GM19043 (cell line): ENCODE measurements at regions not wholly inside any gene's neighbourhood (a gene's known extent, or its start where the extent isn't known, plus 50 kb on each side); places are given as distances from the start of the nearest gene placed in this dataset.

Source experiments
- ATAC-seq: cut with Tn5 transposase; IDR thresholded peaks from one replicate; pipeline ENCODE4 v1.9.1; 2021; ENCODE audit warnings: low read depth; ENCODE audit not compliant: unreplicated experiment

DNA sequence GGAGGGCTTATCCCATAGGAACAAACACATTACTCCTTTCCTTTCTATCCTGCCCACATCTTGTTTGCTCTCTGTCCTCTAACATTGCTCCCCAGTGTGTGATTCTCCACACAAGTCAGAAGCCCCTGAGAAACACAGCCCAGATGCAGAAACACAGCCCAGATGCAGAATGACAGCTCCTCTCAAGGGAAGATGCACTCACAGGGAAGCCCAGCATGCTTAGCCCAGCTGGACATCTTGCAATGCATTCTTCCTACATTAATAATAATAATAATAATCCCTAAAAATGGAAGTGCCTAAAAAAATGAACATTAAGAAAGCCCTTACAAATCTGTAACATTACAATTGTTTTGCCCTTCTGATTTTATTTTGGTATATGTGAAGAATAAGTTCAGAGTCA lies 172.1 kb downstream of the CBLN2 start:
- no peak for ATAC-seq

DNA sequence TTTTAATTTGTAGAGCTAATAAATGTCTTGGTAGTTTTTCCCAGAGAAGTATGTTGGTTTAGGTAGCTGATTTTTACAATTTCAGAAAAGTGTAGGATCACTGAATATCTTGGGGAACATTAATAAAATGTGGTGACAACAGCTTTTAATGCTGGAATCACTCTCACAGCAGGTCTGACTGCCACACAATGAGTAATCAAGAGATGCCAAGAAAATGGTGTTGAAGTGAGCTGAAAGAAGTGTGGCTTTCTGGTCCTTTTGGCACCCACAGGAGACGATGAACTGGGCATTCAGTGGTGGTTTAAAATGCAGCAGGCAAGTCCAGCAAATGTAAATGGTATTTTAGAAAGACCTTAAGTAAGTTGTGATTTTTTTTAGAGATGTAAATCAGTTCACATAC lies 175.8 kb downstream of the CBLN2 start:
- ATAC-seq = no peak

DNA sequence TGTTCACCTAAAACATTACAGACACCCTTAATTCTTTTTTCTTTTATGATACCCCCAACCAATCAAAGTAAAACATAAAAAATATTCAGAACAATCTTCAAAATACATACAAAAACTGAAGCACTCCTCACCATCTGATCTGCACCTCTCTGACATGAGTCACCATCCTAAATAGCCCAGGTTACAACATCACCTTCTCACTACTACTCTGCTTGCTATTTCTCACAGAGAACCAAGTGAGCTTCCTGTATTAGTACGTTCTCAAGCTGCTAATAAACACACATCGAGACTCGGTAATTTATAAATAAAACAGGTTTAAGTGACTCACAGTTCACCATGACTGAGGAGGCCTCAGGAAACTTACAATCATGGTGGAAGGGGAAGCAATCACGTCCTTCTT lies 183.5 kb downstream of the CBLN2 start:
- no peak for ATAC-seq

DNA sequence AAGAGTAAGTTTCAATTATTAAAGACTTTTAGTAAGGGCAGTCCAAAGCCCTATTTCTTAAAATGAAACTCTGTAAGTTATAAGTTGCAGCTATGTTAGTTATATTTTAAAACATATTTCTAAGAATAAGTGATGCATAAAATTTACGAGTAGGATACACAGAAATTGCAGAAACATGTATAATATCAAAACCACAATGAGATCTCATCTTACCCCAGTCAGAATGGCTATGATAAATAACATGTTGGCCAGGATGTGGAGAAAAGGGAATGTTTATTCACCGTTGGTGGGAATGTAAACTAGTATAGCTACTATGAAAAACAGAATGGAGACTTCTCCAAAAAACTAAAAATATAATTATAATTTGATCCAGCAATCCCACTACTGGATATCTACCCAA lies 201.2 kb downstream of the CBLN2 start:
- no peak for ATAC-seq

DNA sequence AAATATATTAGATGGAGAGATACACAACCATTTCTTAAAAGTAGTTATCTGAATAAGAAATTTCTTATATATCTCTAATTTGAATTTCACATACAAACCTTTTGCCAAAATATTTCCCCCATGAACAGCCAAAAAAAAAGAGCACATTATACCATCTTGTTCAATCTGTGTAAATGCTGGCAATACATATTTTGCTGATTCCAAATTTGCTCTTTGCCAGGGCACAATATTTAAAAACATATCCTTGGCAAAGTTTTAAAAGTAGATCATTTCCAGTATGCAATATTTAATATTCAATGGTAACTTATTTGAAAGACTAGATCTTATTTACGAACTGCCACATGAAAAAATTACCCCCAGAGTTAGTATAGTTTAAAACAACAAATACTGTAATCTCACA lies 204.2 kb downstream of the CBLN2 start:
- no peak for ATAC-seq

DNA sequence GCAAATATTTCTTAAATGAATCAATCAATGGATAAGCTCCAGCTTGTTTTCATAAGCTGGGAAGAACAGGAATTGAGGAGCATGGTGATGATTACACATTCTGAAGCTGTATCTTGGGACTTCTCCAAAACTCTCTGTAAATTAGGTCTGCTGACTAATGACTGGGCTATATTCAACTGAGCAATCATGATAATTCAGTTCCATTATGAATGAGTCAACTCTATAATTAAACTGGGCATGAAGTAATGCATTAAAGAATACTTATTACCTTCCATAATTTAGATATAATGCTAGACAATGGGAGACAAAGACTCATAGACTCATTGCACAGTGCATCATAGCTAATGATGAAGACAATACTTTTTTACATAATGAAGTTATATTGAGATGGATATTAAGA lies 207.4 kb downstream of the CBLN2 start:
- ATAC-seq = no peak

DNA sequence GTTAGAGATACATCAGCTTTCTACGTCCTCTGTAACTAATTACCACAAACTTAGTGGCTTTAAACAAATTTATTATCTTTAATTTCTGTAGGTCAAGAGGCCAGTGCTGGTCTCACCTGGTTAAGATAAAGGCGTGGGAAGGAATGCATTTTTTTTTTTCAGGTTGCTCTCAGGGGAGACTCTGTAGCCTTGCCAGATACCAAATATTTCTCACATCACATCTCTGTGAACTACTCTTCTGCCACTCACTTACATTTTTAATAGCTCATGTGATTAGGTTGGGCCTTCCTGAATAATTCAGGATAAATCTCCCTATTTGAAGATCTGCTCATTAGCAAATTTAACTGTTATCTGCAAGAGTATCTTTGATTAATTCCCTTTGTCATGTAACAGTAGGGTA lies 214.6 kb downstream of the CBLN2 start:
- ATAC-seq = no peak

DNA sequence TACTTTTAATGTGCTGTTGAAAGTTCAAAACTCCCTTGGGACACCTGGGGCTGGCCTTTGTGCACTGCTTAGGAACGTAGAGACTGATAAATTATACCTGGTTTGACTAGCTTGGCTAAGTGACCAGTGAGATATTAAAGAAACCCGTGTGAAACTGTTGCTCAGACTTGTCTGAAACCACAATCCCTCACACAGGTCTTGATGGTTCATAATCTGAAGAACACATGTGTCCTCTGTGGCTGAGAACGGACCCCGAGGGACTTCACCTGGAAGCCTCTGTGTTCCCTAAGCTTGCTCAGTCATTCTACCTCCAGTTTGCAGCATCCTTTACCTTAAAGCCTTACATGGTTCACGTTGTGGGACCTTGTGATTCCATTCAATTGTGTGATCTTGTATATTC lies 218.8 kb downstream of the CBLN2 start:
- ATAC-seq = no peak

DNA sequence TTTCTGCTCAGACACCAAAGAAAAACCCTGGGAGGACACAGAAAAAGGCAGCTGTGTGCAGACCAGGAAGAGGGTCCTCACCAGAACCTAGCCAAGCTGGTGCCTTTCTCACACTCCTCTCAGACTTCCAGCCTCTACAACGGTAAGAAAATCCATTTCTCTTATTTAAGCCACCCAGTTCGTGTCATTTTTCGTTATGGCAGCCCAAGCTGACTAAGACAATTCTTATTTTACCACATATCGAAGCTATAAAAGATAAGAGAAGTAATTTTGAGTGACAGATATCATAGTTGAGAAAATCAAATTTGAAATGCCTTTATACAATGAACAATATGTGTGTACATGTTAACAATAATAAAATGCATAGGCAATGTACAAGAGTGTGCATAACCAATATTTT lies 219.5 kb downstream of the CBLN2 start:
- ATAC-seq = no peak

DNA sequence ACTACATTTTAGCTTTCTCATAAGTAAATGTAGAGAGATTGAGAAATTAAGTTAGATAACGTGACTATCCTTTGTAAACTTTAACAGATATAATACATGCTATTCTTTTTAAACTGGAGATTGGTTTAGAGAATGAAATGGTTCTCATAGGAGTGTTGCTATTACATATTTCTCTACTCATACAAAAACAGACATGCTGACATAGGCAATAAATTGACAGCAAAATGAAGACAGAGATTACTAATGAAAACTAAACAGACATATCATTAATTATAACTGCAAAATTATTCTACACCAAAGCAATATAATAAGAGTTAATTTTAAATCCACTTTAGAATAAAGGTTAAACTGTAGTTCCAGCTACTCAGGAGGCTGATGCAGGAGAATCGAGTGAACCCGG lies 227.6 kb downstream of the CBLN2 start:
- no peak for ATAC-seq

DNA sequence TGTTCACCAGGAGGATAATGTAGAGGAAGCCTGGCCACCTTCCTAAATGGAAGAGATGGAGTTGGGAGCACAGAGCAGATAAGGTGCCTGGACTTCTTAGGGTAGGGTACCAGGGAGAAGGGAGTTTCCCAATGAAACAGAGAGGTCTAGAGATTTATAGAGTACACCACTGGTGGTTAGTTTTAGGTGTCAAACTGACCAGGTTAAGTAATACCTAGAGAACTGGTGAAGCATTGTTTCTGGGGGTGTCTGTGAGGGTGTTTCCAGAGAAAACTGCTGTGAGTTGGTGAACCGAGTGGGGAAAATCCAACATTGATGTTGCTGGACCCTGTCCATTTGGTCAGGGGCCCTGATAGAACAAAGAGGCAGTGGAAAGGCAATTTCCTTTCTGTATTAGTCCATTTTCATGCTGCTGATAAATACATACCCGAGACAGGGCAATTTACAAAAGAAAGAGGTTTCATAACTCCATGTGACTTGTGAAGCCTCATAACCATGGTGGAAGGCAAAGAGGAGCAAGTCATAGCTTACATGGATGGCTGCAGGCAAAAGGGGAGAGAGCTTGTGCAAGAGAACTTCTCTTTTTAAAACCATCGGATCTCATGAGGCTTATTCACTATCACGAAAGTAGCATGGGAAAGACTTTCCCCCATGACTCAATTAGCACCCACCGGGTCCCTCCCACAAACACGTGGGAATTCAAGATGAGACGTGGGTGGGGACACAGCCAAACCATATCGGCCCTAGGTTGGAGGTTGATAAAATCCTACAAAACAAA lies 260.8 kb downstream of the CBLN2 start:
- ATAC-seq = no peak

DNA sequence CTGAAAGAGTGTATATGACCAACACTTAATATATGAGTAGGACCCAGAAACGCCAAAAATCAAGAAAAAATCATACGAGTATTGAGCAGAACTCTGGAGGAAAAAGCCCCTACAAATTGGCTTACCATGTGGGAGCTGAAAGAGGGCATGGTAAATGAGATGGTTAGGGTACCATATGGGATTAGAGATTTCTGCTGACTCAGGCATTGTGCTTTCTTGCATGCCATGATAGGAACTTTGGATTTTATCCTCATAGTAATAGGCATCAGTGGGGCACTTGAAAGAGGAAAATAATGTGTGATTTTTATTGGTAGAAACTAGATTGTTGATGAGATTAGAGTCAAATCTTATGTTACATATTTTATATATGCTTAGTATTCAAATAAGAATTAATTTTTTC lies 271.1 kb downstream of the CBLN2 start:
- no peak for ATAC-seq

DNA sequence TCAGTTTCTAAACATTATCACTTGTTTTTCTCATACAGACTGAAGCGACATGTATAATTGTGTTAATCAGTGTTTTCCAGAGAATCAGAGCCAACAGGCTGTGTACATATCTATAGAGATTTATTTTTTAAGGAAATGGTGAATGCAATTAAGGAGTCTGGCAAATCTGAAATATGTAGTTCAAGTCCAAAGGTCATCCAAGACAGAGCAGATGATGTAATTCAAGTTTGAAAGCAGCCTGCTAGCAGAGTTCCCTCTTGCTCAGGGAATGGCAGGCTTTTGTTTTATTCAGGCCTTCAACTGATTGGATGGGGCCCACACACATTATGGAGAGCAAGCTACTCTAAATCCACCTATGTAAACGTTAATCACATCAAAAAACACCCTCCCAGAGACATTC lies 282.6 kb downstream of the CBLN2 start:
- no peak for ATAC-seq

DNA sequence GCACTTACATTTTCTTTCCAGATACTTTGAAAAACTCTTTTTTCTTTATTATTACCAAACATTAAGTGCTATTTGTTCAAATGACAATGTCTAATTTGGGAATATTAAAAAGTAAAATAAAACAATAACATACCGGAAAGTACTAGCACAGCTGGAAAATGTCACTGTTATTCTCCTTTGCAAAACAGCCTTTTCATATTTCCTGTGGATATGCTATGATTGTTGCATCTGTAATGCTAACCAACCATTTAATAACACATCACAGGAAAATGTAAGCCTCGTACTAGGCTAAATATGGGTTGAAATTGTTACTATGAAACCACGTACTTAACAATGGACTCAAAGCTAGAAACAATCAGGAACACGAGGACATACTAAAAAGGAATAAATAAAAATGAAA lies 298.1 kb downstream of the CBLN2 start:
- no peak for ATAC-seq

DNA sequence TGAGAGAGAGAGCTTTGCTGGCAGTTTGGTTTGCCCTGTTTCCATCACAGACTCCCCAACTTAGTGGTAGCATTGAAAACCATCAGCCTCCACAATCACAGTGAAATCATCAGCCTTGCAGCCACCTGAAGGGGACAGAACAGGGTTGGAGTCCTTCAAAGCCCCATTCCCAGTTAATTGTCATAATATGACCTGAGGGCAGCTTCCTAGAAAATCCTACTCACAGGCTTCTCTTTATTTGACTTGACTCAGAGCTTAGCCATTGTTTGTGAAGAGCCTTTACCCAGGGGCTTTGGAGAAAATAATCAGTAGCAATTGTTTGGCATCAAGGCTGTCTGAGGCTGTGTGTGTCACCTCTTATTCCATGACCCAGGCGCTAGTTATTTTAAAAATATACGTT lies 308.7 kb downstream of the CBLN2 start:
- ATAC-seq = no peak

DNA sequence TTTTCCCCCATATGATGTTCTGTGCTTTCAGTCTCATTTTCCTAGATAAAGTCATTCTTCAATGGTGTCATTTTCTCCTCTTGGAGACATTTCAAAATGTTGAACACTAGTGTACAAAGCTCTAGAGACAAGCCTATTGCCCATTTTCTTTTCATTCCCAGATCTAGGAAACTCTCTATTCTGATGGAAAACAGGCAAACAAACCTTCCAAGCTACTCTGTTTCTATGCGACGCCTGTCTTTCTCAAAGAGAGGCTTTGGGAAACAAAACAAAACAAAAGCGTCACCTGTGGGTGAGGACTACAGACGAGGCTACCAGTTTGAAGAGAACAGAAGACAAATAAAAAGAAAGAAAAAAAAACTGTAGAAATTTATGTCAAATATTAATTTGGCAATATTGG lies 311.0 kb downstream of the CBLN2 start:
- ATAC-seq = no peak

DNA sequence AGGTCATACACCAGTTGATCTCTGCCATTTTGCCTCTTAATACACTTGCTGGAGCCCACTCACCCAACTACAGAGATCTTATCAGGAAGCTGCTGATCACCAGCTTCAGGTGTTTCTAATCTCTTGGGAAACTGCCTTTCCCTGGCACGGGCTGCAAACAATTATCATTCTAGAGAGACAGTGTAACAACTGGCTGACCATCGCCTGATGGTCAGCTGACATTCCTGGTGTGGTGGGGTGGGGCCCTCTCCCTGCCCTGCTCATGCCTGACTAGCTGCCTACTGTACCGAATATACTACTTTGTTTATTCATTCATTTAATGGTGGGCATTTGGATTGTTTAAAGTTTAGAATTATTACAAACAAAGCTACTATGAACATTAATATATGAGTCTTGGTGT lies 311.5 kb downstream of the CBLN2 start:
- ATAC-seq = no peak

DNA sequence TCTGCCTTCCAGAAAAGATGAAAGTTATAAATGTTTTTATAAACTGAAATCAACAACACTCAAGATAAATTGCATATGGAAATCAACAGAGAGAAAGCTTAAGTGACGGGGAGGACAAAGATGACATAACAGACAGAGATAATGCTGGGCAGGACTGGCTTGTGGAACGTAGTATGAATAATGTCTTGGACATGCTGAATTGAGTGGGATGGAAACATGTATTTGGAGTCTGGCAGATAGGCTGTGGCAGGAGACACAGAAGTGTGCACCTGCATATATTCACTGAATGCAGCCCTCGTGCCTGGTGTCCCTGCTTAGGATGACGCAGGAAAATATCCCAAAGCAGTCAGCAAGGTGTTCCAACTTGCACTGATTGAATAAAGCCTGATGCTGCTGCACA lies 318.2 kb downstream of the CBLN2 start:
- ATAC-seq = no peak

DNA sequence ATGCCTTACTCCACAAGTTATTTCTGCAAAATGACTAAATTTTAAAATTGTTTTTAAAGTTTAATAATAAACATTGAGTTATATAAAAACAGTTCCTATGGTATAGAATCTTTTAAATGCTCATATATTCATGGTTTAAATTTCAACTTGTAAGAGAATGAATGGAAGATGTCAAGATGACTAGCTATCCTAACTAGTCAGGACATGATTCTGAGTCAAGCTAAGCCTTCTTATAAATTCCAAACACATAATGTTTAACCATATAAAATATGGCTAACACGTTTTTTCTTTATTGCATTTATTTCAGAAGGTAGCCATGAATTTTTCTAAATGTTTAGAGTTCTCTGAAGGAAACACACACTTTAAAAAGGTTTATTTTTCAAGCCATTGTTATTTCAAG lies 320.4 kb downstream of the CBLN2 start:
- no peak for ATAC-seq

DNA sequence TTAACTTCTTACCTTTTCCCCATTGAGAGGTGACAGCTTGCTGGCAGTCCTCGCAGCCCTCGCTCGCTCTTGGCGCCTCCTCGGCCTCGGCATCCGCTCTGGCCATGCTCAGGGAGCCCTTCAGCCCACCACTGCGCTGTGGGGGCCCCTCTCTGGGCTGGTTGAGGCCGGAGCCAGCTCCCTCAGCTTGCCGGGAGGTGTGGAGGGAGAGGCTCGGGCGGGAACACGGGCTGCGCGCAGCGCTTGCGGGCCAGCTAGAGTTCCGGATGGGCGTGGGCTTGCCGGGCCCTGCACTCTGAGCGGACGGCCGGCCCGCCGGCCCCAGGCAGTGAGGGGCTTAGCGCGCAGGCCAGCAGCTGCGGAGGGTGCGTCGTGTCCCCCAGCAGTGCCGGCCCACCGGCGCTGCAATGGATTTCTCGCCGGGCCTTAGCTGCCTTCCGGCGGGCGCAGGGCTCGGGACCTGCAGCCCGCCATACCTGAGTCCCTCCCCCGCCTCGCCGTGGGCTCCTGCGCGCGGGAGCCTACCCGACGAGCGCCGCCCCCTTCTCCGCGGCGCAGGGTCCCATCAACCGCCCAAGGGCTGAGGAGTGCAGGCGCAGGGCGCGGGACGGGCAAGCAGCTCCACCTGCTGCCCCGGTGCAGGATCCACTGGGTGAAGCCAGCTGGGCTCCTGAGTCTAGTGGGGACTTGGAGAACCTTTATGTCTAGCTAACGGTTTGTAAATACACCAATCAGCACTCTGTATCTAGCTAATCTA lies 335.0 kb downstream of the CBLN2 start:
- no peak for ATAC-seq

DNA sequence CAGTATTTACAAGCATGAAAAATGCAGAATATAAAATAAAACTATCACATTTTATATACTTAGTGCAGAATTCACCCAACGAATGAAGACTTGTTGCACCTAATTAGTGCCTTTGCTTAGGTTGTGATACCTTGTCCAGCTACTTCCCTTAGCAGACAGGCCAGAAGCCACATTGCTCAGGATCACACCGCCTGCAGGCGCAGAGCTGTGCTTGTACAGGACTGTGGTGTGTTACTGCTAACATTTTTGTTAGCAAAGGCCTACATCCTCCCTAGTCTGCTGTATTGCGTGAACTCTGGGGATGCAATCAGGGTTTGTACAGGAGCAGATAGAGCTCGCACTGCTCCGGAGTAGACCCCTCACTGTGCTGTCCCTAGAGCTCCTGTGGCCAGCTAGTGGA lies 336.9 kb downstream of the CBLN2 start:
- no peak for ATAC-seq

DNA sequence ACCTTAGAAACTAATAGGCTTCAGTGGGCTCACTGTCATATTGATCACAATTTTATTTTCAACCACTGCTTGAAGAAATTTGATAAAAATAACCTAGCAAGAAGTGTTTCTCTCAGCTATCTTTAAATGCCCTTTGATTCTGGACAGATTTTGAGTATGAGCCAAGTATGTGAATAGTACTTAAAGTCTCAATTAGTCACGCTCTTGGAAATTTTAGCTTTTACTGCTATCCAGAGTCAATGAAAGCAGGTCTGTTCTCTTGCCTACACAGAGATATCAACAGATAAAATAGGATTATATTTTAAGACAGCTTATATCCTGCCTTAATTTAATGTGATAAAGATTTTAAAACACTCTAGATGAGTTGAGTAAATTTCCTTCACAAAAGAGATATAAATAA lies 337.3 kb downstream of the CBLN2 start:
- no peak for ATAC-seq
